ENCODE measurements at regions not wholly inside any gene's neighbourhood (a gene's known extent, or its start where the extent isn't known, plus 50 kb on each side); places are given as distances from the start of the nearest gene placed in this dataset.

- intact Hi-C loops (cut with micrococcal nuclease): loop anchor here (2.0 kb wide), 1 partner anchor 88 kb away; no protein-coding TSS in a partner anchor
- Mint-ChIP-seq H3K4me3 (no peak overlapping the region), H3K27me3 (no peaks in the 10 kb centered on the region), H3K9me3 (peaks cover 15% of the 10 kb centered on the region), H3K4me1 (peaks cover 15% of the 10 kb centered on the region), H3K36me3 (ENCODE audit: low read depth) (peaks cover 7% of the 10 kb centered on the region), H3K27ac (no peak overlapping the region)
- CTCF ChIA-PET: no interaction called here
- no peak for DNase-seq
- POLR2A ChIA-PET: no interaction called here
- ATAC-seq (ENCODE audit: low read depth): no peak
- no peak for TF ChIP-seq CTCF (IDR thresholded peaks at IDR 0.05)
Observed at GRCh38 chr3:40672861-40673260, 148.1 kb downstream of the ZNF621 start.

- peaks cover 37% of the 10 kb centered on the region for H3K4me1 Mint-ChIP-seq
- peaks cover 7% of the 10 kb centered on the region for H3K36me3 Mint-ChIP-seq (ENCODE audit: low read depth)
- TF ChIP-seq CTCF (IDR thresholded peaks at IDR 0.05): no peak
- no peak for DNase-seq
- no peaks in the 10 kb centered on the region for H3K27me3 Mint-ChIP-seq
- H3K27ac Mint-ChIP-seq: no peak overlapping the region
- intact Hi-C loops (cut with micrococcal nuclease): no loop called here
- no peak overlapping the region for H3K4me3 Mint-ChIP-seq
- peaks cover 15% of the 10 kb centered on the region for H3K9me3 Mint-ChIP-seq
- ATAC-seq (ENCODE audit: low read depth): no peak
- ChIA-PET CTCF (no interaction called here), POLR2A (no interaction called here)
Observed at GRCh38 chr3:40677321-40677720, 152.6 kb downstream of the ZNF621 start.

GRCh38 chr3:40677749-40678148 is 153.0 kb downstream of the ZNF621 start:
- ChIA-PET CTCF (no interaction called here), POLR2A (no interaction called here)
- no peaks in the 10 kb centered on the region for H3K27me3 Mint-ChIP-seq
- peaks cover 35% of the 10 kb centered on the region for H3K4me1 Mint-ChIP-seq
- H3K4me3 Mint-ChIP-seq: no peak overlapping the region
- H3K36me3 Mint-ChIP-seq (ENCODE audit: low read depth): peaks cover 7% of the 10 kb centered on the region
- DNase-seq (no peak), ATAC-seq (ENCODE audit: low read depth) (no peak)
- intact Hi-C loops (cut with micrococcal nuclease): no loop called here
- no peak overlapping the region for H3K27ac Mint-ChIP-seq
- H3K9me3 Mint-ChIP-seq: peaks cover 15% of the 10 kb centered on the region
- TF ChIP-seq CTCF (IDR thresholded peaks at IDR 0.05): no peak

GRCh38 chr3:40679290-40679689 is 154.5 kb downstream of the ZNF621 start:
- Mint-ChIP-seq H3K4me1 (peaks cover 22% of the 10 kb centered on the region), H3K4me3 (no peak overlapping the region), H3K27ac (no peak overlapping the region), H3K9me3 (peaks cover 13% of the 10 kb centered on the region), H3K36me3 (ENCODE audit: low read depth) (peaks cover 2% of the 10 kb centered on the region), H3K27me3 (no peaks in the 10 kb centered on the region)
- POLR2A ChIA-PET: no interaction called here
- DNase-seq: no peak
- intact Hi-C loops (cut with micrococcal nuclease): no loop called here
- CTCF ChIA-PET: no interaction called here
- TF ChIP-seq CTCF (IDR thresholded peaks at IDR 0.05): no peak
- no peak for ATAC-seq (ENCODE audit: low read depth)

- DNase-seq (no peak), ATAC-seq (ENCODE audit: low read depth) (peak; percentile 80)
- Mint-ChIP-seq H3K27me3 (no peaks in the 10 kb centered on the region), H3K36me3 (ENCODE audit: low read depth) (no peaks in the 10 kb centered on the region), H3K4me3 (no peak overlapping the region), H3K9me3 (no peaks in the 10 kb centered on the region), H3K4me1 (peaks cover 22% of the 10 kb centered on the region), H3K27ac (peak overlapping the region; percentile 3)
- POLR2A ChIA-PET: interaction anchor here (0.6 kb wide), 1 partner anchor 181 kb away, joined by 3 read pairs; no protein-coding TSS in a partner anchor
- intact Hi-C loops (cut with micrococcal nuclease): loop anchor here (1.0 to 10.0 kb wide), 5 partner anchors 56 to 1194 kb away; no protein-coding TSS in a partner anchor
- TF ChIP-seq CTCF (IDR thresholded peaks at IDR 0.05): no peak
- CTCF ChIA-PET: interaction anchor here (0.8 to 1.9 kb wide), 3 partner anchors 16 to 100 kb away, joined by 3 to 13 read pairs (median 3); no protein-coding TSS in a partner anchor
Observed at GRCh38 chr3:40680685-40681657, 156.2 kb downstream of the ZNF621 start.
